ENCODE measurements at regions not wholly inside any gene's neighbourhood (a gene's known extent, or its start where the extent isn't known, plus 50 kb on each side); places are given as distances from the start of the nearest gene placed in this dataset.

DNA sequence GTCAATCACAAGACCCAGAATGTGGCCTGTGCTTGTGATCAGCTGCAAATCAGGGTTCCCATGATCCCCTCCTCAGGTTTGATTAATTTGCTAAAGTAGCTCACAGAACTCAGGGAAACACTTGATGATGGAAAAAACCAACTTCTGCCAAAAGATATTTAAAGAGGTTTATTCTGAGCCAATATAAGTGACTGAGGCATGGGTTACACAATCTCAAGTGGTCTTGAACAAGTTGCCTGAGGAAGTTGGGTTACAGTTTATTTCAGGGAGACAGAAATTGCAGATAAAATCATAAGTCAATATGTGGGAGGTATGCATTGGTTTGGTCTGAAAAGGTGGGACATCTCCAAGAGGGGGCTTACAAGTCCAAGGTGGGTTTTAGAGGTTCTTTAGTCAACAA, 243.1 kb downstream of the S1PR1 start:
- TF ChIP-seq CTCF (IDR thresholded peaks at IDR 0.05) (no peak), REST (IDR thresholded peaks at IDR 0.05; ENCODE audit: insufficient read depth in 1 of 2, low read depth in 2 of 2, low read length in 1 of 2) (no peak), POLR2AphosphoS5 (IDR thresholded peaks at IDR 0.05; ENCODE audit: low read depth, low read length) (no peak)

Measured in Panc1 (cell line).